GM21825 (cell line): ENCODE measurements at regions not wholly inside any gene's neighbourhood (a gene's known extent, or its start where the extent isn't known, plus 50 kb on each side); places are given as distances from the start of the nearest gene placed in this dataset.

Source experiments
- ATAC-seq: cut with Tn5 transposase; IDR thresholded peaks from one replicate; pipeline ENCODE4 v1.9.1; 2021; ENCODE audit warnings: mild to moderate bottlenecking, moderate library complexity; ENCODE audit not compliant: unreplicated experiment

DNA sequence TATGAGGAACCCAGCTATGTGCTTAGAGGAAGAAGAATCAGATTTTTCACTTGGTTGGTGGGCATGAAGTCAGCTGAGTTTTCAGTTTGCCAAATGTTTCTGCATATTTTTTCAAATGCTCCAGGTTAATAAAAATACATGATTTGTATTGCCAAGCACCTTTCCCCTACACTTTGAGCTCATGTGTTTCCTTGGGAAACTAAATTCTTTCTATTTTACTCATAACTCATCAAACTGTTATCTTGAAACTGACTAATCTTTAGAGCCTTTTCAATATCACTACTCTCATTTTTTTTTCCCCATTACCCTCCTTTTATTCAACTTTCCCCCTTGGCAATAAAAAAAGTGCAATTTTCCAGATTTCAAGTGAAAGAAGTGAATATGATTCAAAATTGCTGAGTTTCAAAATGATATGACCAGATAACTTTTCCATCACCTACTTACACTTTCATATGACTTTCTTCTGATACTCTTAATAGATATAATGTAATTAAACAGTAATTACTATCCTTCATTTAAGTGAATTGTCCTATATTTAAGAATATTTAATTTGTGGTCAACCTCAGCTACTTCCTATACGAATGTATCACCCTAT, 91.9 kb upstream of the SOX6 start:
- no peak for ATAC-seq

DNA sequence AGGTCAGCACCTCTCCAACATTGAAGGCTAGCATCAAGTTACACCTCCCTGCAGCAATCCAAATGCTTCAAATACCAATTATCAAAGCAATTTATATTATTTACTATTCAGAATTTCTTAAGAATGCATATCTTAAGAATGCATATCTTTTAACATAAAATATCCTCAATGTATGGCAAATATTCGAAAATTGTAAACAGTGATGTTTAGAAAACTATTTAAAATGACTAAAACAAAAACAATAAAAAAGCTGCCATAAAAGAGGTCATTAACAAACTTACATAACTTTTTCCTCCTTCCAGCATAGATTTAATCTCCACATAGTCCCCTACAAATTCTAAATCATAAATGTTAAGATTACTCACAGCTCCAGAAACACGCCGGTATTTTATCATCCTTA, 85.1 kb upstream of the SOX6 start:
- no peak for ATAC-seq

DNA sequence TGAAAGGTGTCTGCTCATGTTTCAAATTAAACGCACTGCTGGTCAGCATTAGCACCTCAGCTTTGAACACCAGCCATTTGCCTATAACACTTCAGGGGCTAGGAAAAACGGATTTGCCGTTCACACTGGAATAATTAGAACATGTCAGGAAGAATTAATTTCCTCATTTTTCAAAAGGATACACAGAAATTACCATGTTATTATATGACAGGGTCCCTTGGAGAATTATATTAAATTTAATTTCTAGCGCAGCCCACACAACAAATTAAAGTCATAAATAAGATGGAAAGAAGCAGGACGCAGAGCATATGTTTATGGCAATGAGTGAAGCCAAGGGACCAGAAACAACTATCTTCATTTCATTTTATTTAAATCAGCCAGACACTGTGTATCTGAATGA, 83.8 kb upstream of the SOX6 start:
- ATAC-seq = no peak

DNA sequence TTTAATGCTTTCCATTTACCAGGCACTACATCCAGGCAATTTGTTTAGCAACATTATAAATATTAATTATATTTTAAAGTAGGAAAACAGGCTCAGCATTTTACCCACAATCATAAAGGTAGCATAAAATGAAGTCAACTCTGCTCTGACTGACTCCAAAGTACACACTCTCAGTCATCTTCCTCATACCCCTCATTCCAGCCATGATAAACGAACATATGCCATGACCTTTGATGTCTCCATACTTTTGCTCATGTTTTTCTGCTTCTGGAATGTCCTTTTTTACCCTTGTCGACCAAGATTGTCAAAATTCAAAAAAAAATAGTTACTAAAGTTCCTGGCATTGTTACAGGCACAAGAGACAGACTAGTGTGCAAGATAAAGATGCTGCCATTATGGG, 77.7 kb upstream of the SOX6 start:
- ATAC-seq = no peak

DNA sequence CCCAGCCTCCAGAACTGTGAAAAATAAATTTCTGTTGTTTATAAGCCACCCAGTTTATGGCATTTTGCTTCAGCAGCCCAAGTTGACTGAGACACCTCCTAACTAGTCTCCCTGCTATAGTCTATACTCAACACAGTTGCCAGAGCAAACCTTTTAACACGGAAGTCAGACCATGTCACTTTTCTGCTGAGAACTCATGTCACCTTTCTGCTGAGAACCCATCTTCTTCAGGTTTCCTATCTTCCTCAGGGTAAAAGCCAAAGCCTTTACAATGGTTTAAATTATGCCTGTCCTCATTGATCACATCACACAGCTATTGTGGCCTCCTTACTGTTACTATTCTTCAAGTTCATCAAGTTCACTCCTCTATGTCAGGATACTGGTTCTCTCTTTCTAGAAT, 74.3 kb upstream of the SOX6 start:
- no peak for ATAC-seq

DNA sequence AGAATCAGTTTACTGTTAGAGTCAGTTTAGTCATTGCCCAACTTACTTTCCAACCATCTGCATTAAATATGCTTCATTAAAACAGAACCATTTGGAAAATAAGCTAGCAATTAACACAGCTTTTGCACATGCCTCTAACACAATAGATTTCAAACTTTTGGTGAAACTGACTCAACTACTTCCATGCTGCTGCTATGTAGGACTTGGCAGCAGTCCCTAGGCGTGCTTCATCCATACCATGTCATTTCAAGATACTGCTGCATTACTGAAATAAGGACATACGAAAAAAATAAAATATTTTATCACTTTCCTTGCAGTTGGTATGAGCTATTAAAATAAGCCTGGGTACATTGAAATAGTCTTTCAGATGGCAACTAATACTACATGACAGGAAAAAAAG, 65.5 kb upstream of the SOX6 start:
- no peak for ATAC-seq

DNA sequence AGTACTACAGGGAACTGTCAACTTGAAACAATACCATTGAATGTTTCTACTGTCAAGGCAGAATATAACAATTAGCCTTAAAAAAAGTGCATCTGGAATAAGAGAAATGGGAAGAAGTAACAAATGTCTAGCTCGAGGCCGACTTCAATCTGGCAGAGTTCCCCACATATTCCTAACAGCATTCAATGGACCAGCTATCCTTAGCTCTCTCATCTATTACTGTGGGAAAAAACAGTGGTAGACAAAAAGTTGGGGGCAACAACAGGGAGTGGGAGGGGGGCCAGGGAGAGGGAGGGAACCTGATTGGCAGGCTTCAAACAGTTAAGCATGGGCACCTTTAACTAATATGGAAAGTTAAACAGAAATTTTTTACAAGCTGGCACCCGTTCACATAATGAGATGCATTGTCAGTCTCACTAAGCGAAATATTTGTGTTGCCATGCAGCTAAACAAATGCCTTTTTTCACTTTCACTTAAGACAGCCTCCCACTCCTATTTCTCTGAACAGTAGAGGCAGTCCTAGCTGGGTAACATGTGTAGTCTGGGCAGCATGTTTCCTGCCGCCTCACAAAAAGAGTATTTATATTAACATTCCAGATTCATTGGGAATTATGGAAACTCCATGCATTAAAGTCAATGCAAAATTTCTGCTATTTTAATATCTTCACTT, 62.2 kb upstream of the SOX6 start:
- ATAC-seq = no peak

DNA sequence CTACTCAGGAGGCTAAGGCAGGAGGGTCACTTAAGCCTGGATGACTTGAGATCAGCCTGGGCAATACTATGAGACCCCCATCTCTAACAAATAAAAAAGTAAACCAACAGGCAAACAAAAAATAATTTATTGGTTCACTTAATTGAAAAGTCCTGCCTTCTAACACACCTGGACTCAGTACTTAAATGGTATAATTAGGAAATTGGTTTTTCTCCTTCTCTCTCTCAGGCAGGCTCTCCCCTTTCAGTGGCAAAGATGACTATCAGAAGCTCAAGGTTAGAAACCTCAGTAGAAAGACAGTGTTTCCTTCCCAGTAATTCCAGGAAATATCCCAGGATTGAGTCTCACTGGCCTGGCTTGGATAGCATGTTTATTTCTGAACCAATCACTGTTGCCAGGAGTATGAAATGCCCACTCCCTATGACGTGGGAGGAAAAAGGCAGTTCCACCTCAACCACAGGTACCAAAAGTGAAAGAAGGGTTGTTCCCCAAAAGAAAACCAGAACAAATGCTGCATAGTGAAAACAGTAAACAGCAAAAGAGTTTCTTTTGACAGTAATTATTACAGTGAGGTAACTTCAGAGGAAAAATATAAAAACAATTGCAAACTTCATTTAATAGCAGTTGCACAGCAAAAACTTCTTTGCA, 56.3 kb upstream of the SOX6 start:
- no peak for ATAC-seq

DNA sequence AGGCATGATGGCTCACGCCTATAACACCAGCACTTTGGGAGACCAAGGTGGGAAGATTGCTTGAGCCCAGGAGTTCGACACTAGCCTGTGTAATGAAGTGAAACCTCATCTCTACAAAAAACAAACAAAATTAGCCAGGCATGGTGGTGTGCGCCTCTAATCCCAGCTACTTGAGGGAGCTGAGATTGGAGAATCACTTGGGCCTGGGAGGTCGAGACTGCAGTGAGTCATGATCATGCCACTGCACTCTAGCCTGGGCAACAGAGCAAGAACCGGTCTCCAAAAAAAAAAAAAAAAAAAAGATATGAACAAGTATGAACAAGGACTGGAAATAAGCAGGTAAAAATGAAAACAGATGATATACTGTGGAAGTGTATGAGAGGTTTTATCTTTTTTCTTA, 54.1 kb upstream of the SOX6 start:
- ATAC-seq = no peak

DNA sequence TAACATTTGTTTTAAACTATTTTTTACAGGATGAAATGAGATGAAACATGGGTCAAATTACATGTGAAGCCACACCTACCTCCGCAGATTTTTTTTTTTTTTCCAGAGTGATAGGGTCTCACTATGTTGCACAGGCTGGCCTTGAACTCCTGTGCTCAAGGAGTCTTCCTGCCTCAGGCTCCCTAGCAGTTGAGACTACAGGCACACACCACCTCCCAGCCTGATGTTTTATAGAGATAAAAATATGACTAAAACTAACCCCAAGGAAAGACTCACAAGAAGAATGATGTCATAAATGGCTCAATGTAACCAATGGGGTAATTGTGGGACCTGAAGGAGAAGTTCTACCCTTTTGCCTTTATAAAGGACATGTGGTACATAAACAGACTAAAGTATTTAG, 52.3 kb upstream of the SOX6 start:
- no peak for ATAC-seq

DNA sequence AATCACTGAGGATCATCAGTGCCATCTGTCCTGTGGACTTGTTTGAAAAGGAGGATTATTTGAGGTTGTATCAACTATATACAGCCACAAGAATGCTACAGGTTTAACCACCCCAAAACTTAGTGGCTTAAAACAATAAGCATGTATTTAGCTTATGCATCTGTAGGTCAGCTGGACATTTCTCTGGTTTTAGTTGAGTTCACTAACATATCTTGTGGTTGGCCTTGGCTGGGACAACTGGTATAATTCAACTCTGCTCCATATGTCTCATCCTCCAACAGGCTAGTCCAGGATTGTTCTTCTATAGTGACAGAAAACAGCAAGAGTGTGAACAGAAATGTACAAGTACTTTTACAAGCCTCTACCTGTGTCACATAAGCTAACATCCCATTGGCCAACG, 49.9 kb upstream of the SOX6 start:
- no peak for ATAC-seq
